OCI-LY1 (cell line): ENCODE measurements at regions not wholly inside any gene's neighbourhood (a gene's known extent, or its start where the extent isn't known, plus 50 kb on each side); places are given as distances from the start of the nearest gene placed in this dataset.

Source experiments
- H2AFZ ChIP-seq: fragments of 200-600 bp; sonication (generic), shearing (Covaris generic); 2 replicates; pipeline ENCODE4 v1.6.0; 2014; ENCODE audit warnings: antibody characterized with exemption, mild to moderate bottlenecking, low read length
- H3F3A ChIP-seq: fragments of 200-600 bp; sonication (generic), shearing (Covaris generic); 2 replicates; pipeline ENCODE4 v1.6.0; 2014; ENCODE audit warnings: mild to moderate bottlenecking, antibody characterized with exemption, low read length, moderate library complexity; ENCODE audit not compliant: insufficient read depth
- H3K27ac ChIP-seq: fragments of 200-600 bp; sonication (generic); 2 replicates; pipeline ENCODE4 v1.5.1; 2014; ENCODE audit warnings: low read length, mixed run types, mild to moderate bottlenecking, low read depth; ENCODE audit not compliant: poor library complexity, severe bottlenecking
- H3K27me3 ChIP-seq: fragments of 200-600 bp; sonication (generic); 2 replicates; pipeline ENCODE4 v1.6.0; 2014; ENCODE audit warnings: antibody characterized with exemption, mild to moderate bottlenecking, low read length, moderate library complexity; ENCODE audit not compliant: insufficient read depth
- H3K36me3 ChIP-seq: fragments of 200-600 bp; sonication (generic); 2 replicates; pipeline ENCODE4 v1.6.1; 2014; ENCODE audit warnings: mild to moderate bottlenecking, antibody characterized with exemption, low read length, moderate library complexity, mixed read lengths; ENCODE audit not compliant: insufficient read depth
- H3K4me1 ChIP-seq: fragments of 200-600 bp; sonication (generic); 2 replicates; pipeline ENCODE4 v1.5.1; 2014; ENCODE audit warnings: mild to moderate bottlenecking, low read length, moderate library complexity; ENCODE audit not compliant: insufficient read depth, severe bottlenecking
- H3K4me2 ChIP-seq: fragments of 200-600 bp; sonication (generic), shearing (Covaris generic); 2 replicates; pipeline ENCODE4 v1.6.1; 2014; ENCODE audit warnings: low read length
- H3K4me3 ChIP-seq: fragments of 200-600 bp; sonication (generic); 2 replicates; pipeline ENCODE4 v1.5.1; 2014; ENCODE audit warnings: low read length, low read depth, mild to moderate bottlenecking, mixed read lengths; ENCODE audit not compliant: poor library complexity, severe bottlenecking
- H3K79me2 ChIP-seq: fragments of 200-600 bp; shearing (Covaris generic); 2 replicates; pipeline ENCODE4 v1.6.1; 2016; ENCODE audit warnings: mixed run types, low read length, mixed read lengths; ENCODE audit not compliant: insufficient read depth
- H3K9ac ChIP-seq: fragments of 200-600 bp; sonication (generic), shearing (Covaris generic); 2 replicates; pipeline ENCODE4 v1.6.1; 2014; ENCODE audit warnings: mild to moderate bottlenecking, low read length, mixed read lengths
- H3K9me2 ChIP-seq: fragments of 200-600 bp; sonication (generic), shearing (Covaris generic); 2 replicates; pipeline ENCODE4 v1.6.1; 2014; ENCODE audit warnings: low read depth, mild to moderate bottlenecking, low read length, mixed read lengths
- H3K9me3 ChIP-seq: fragments of 200-600 bp; shearing (Covaris generic); 2 replicates; pipeline ENCODE4 v1.6.1; 2014; ENCODE audit warnings: low read length, mixed read lengths
- H4K20me1 ChIP-seq: fragments of 200-600 bp; sonication (generic), shearing (Covaris generic); 2 replicates; pipeline ENCODE4 v1.6.0; 2016; ENCODE audit warnings: mild to moderate bottlenecking, low read length; ENCODE audit not compliant: insufficient read depth
- EZH2 ChIP-seq: fragments of 200-600 bp; sonication (generic), shearing (Covaris generic); IDR thresholded peaks from 2 replicates; pipeline ENCODE4 v1.8.0; 2017; ENCODE audit warnings: borderline replicate concordance, mixed run types, mild to moderate bottlenecking, antibody characterized with exemption, low read length, moderate library complexity, mixed read lengths
- TF ChIP-seq, protein P1 (sequence below): fragments of 200-600 bp; sonication (generic), shearing (Covaris generic); IDR thresholded peaks from 2 replicates; pipeline ENCODE4 v1.5.1; 2017; ENCODE audit warnings: mild to moderate bottlenecking, antibody characterized with exemption, low read length, moderate library complexity, mixed read lengths

DNA sequence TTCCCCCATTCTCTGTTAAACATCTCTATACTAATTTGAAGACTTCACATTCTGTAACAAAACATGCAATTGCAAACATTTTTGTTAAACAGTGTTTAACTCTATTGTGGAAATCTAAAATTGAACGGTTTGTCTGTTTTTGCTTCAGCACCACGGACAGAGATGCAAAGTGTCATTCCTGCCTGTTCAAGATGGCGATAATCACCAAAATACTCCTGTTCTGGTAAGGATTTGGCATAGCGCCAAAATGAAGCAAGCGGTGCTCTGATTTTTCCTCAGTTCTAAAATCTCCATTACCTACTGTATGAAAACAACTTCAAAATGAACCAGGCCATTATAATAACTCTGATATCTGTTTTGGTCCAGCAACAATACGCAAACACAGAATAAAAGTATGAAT lies 129.7 kb upstream of the TUSC7 start:
- H3K36me3 ChIP-seq: no peaks in the 10 kb centered on the region
- H3F3A ChIP-seq: no peaks in the 10 kb centered on the region
- H3K9me2 ChIP-seq: no peaks in the 10 kb centered on the region
- H3K4me3 ChIP-seq: no peak overlapping the region
- no peaks in the 10 kb centered on the region for H3K27me3 ChIP-seq
- TF ChIP-seq, protein P1, sequence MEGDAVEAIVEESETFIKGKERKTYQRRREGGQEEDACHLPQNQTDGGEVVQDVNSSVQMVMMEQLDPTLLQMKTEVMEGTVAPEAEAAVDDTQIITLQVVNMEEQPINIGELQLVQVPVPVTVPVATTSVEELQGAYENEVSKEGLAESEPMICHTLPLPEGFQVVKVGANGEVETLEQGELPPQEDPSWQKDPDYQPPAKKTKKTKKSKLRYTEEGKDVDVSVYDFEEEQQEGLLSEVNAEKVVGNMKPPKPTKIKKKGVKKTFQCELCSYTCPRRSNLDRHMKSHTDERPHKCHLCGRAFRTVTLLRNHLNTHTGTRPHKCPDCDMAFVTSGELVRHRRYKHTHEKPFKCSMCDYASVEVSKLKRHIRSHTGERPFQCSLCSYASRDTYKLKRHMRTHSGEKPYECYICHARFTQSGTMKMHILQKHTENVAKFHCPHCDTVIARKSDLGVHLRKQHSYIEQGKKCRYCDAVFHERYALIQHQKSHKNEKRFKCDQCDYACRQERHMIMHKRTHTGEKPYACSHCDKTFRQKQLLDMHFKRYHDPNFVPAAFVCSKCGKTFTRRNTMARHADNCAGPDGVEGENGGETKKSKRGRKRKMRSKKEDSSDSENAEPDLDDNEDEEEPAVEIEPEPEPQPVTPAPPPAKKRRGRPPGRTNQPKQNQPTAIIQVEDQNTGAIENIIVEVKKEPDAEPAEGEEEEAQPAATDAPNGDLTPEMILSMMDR: no peak
- no peak for TF ChIP-seq EZH2
- no peaks in the 10 kb centered on the region for H3K79me2 ChIP-seq
- no peak overlapping the region for H3K4me2 ChIP-seq
- H3K4me1 ChIP-seq: no peaks in the 10 kb centered on the region
- no peak overlapping the region for H2AFZ ChIP-seq
- no peak overlapping the region for H3K27ac ChIP-seq
- H4K20me1 ChIP-seq: no peaks in the 10 kb centered on the region
- no peaks in the 10 kb centered on the region for H3K9me3 ChIP-seq
- no peak overlapping the region for H3K9ac ChIP-seq

DNA sequence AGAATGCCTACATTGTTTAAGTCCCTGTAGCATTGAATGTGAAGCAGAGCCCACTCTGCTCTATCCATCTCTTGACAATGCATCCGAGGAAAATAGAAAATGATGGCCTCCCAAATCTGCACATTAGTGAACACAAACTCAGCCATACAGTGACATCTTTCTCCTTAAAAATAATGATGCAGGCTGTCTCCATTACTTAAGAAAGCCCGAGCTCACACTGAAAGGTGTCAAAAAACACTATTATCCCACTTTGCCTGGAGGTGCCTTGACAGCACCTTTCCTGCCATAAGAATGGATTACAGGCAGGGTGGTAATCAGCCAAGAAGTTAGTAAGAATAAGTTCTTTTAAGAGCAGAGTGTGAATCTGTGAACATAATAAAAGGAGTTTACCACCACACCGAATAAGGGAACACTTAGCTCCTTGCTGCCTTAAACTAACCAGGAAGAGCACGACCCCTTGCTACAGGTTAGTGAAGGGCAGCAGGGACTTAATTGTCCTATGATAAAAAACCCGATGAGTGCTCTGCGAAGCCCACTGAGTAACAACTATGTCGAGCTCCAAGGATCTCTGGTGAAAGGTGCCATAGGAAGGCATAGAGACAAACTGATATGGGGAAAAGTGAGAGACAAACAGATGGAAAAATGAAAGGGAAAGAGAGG lies 123.2 kb upstream of the TUSC7 start:
- H3K79me2 ChIP-seq: no peaks in the 10 kb centered on the region
- H2AFZ ChIP-seq: no peak overlapping the region
- H4K20me1 ChIP-seq: no peaks in the 10 kb centered on the region
- H3K27me3 ChIP-seq: no peaks in the 10 kb centered on the region
- H3K36me3 ChIP-seq: no peaks in the 10 kb centered on the region
- H3K4me2 ChIP-seq: no peak overlapping the region
- H3K9me3 ChIP-seq: no peaks in the 10 kb centered on the region
- H3K4me1 ChIP-seq: no peaks in the 10 kb centered on the region
- no peaks in the 10 kb centered on the region for H3K9me2 ChIP-seq
- H3K9ac ChIP-seq: no peak overlapping the region
- no peak overlapping the region for H3K4me3 ChIP-seq
- no peak overlapping the region for H3K27ac ChIP-seq
- TF ChIP-seq, protein P1: no peak
- no peak for TF ChIP-seq EZH2
- H3F3A ChIP-seq: no peaks in the 10 kb centered on the region

DNA sequence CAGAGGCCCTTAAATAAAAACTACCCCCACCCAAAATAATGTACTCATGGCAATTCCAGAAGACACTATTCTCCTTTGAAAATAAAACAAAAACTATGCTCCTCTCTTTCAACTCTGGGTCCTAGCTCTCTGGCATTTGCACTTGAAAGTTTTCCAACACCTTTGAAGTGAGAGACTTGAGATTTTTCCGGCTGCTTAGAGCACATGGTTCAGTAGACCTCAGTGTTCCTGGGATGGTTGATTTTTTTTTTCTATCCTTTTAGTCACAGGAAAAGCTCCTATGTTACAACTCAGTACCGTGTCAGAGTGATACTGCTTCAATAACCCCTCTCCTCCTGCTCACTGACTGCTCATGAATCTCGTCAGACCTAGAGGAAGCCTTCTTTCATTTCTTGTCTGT lies 118.3 kb upstream of the TUSC7 start:
- Histone ChIP-seq H3F3A (no peaks in the 10 kb centered on the region), H2AFZ (no peak overlapping the region), H3K27ac (no peak overlapping the region), H3K4me3 (no peak overlapping the region), H3K9me2 (no peaks in the 10 kb centered on the region), H3K4me1 (no peaks in the 10 kb centered on the region), H3K9me3 (no peaks in the 10 kb centered on the region), H3K9ac (no peak overlapping the region), H3K36me3 (no peaks in the 10 kb centered on the region), H3K4me2 (no peak overlapping the region), H4K20me1 (no peaks in the 10 kb centered on the region), H3K27me3 (no peaks in the 10 kb centered on the region), H3K79me2 (no peaks in the 10 kb centered on the region)
- TF ChIP-seq, protein P1: no peak
- TF ChIP-seq EZH2: no peak
